CD4-positive, alpha-beta T cell treated with Interleukin-1 beta for 1 hour (primary cell): ENCODE measurements at regions not wholly inside any gene's neighbourhood (a gene's known extent, or its start where the extent isn't known, plus 50 kb on each side); places are given as distances from the start of the nearest gene placed in this dataset.

ENCODE experiments used
- DNase-seq, 2 donors: peaks; one replicate each; pipeline ENCODE4 v3.0.0-alpha.2; 2020 to 2022

GRCh38 chr5:145163876-145164275, 671.3 kb downstream of the PRELID2 start:
- DNase-seq, result no peak

GRCh38 chr5:145162626-145163025, 672.5 kb downstream of the PRELID2 start:
- no peak for DNase-seq

- no peak for DNase-seq
These were observed 673.8 kb downstream of the PRELID2 start for GRCh38 chr5:145161391-145161790.

- DNase-seq, result no peak
These were observed 674.5 kb downstream of the PRELID2 start for GRCh38 chr5:145160679-145161078.

- no peak for DNase-seq
These were observed 676.4 kb downstream of the PRELID2 start for GRCh38 chr5:145158730-145159129.

GRCh38 chr5:145157841-145158240, 677.3 kb downstream of the PRELID2 start:
- no peak for DNase-seq

- DNase-seq, result no peak
These were observed 693.6 kb downstream of the PRELID2 start for GRCh38 chr5:145141534-145141933.

- DNase-seq, result no peak
These were observed 704.1 kb downstream of the PRELID2 start for GRCh38 chr5:145130996-145131395.

- DNase-seq, result no peak
These were observed 705.3 kb downstream of the PRELID2 start for GRCh38 chr5:145129797-145130196.

GRCh38 chr5:145124806-145125205, 710.3 kb downstream of the PRELID2 start:
- DNase-seq, result no peak

- no peak for DNase-seq
These were observed 716.5 kb downstream of the PRELID2 start for GRCh38 chr5:145118611-145119010.

GRCh38 chr5:145118127-145118526, 717.0 kb downstream of the PRELID2 start:
- no peak for DNase-seq

GRCh38 chr5:145117285-145117684, 717.9 kb downstream of the PRELID2 start:
- no peak for DNase-seq

- no peak for DNase-seq
These were observed 723.7 kb downstream of the PRELID2 start for GRCh38 chr5:145111420-145111819.

GRCh38 chr5:145110834-145111233, 724.3 kb downstream of the PRELID2 start:
- DNase-seq, result no peak

- no peak for DNase-seq
These were observed 725.0 kb downstream of the PRELID2 start for GRCh38 chr5:145110181-145110580.

GRCh38 chr5:145105384-145105783, 729.8 kb downstream of the PRELID2 start:
- DNase-seq, result no peak

- DNase-seq, result no peak
These were observed 731.0 kb downstream of the PRELID2 start for GRCh38 chr5:145104106-145104505.

GRCh38 chr5:145101246-145101645, 733.9 kb downstream of the PRELID2 start:
- DNase-seq, result no peak

GRCh38 chr5:145090115-145090514, 745.0 kb downstream of the PRELID2 start:
- DNase-seq, result no peak

- DNase-seq, result no peak
These were observed 750.3 kb downstream of the PRELID2 start for GRCh38 chr5:145084834-145085233.

- no peak for DNase-seq
These were observed 758.1 kb downstream of the PRELID2 start for GRCh38 chr5:145077028-145077427.

- no peak for DNase-seq
These were observed 759.1 kb downstream of the PRELID2 start for GRCh38 chr5:145076040-145076439.

GRCh38 chr5:145072889-145073288, 762.3 kb downstream of the PRELID2 start:
- no peak for DNase-seq

GRCh38 chr5:145068721-145069120, 766.4 kb downstream of the PRELID2 start:
- no peak for DNase-seq
